GM23248 (cell line): ENCODE measurements at regions not wholly inside any gene's neighbourhood (a gene's known extent, or its start where the extent isn't known, plus 50 kb on each side); places are given as distances from the start of the nearest gene placed in this dataset.
"Not testable (repeated sequence)": the region's sequence is repeated elsewhere in the genome, so short reads cannot be mapped to it uniquely, and the experiment has no call there.

Source experiments
- EZH2 ChIP-seq: fragments of 200-600 bp; sonication (generic); IDR thresholded peaks from 2 replicates; pipeline ENCODE4 v1.6.1; 2018; ENCODE audit warnings: antibody characterized with exemption, mild to moderate bottlenecking; ENCODE audit not compliant: insufficient read depth, poor library complexity, severe bottlenecking
- EZH2phosphoT487 ChIP-seq: fragments of 200-600 bp; sonication (generic); IDR thresholded peaks from 2 replicates; pipeline ENCODE4 v1.6.1; 2018; ENCODE audit warnings: antibody characterized with exemption, moderate library complexity, mild to moderate bottlenecking, low read depth; ENCODE audit not compliant: insufficient read depth

DNA sequence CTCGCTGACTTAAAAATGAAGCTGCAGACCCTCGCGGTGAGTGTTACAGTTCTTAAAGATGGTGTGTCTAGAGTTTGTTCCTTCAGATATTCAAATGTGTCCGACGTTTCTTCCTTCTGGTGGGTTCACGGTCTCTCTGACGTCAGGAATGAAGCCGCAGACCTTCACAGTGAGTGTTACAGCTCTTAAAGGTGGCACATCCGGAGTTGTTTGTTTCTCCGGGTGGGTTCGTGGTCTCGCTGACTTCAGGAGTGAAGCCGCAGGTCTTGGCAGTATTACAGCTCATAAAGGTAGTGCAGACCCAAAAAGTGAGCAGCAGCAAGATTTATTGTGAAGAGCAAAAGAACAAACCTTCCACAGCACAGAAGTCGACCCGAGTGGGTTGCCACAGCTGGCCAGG lies 316.1 kb downstream of the SIPA1L2 start:
- not testable (repeated sequence) for TF ChIP-seq EZH2, EZH2phosphoT487
